PC-3 (cell line): ENCODE measurements at regions not wholly inside any gene's neighbourhood (a gene's known extent, or its start where the extent isn't known, plus 50 kb on each side); places are given as distances from the start of the nearest gene placed in this dataset.

Experiments used
- CTCF ChIP-seq: fragments of 300-600 bp; sonication (generic); conservative IDR thresholded peaks from 2 replicates; pipeline ENCODE4 v1.5.1; 2017; ENCODE audit warnings: antibody characterized with exemption, low read depth, mild to moderate bottlenecking, low read length
- EZH2 ChIP-seq: fragments of 300-600 bp; sonication (generic); IDR thresholded peaks from one replicate; pipeline ENCODE4 v1.6.1; 2017; ENCODE audit warnings: antibody characterized with exemption, mild to moderate bottlenecking, low read length; ENCODE audit not compliant: unreplicated experiment
- EZH2phosphoT487 ChIP-seq: fragments of 300-600 bp; sonication (generic); IDR thresholded peaks from 2 replicates; pipeline ENCODE4 v1.6.1; 2018; ENCODE audit warnings: mild to moderate bottlenecking, antibody characterized with exemption, low read length, borderline replicate concordance

- TF ChIP-seq CTCF, result no peak
- TF ChIP-seq EZH2, result no peak
- no peak for TF ChIP-seq EZH2phosphoT487
Measured at GRCh38 chr10:64277536-64277935, 756.3 kb downstream of the REEP3 start.
